Activated CD4-positive, alpha-beta T cell treated with anti-CD3 and anti-CD28 coated beads, Interleukin-2, amount 50 U/mL, for 16 hours (primary cell): ENCODE measurements at regions not wholly inside any gene's neighbourhood (a gene's known extent, or its start where the extent isn't known, plus 50 kb on each side); places are given as distances from the start of the nearest gene placed in this dataset.
"Not testable (repeated sequence)": the region's sequence is repeated elsewhere in the genome, so short reads cannot be mapped to it uniquely, and the experiment has no call there.

Experiments used
- DNase-seq: peaks from one replicate; pipeline ENCODE4 v3.0.0-alpha.2; 2020

DNA sequence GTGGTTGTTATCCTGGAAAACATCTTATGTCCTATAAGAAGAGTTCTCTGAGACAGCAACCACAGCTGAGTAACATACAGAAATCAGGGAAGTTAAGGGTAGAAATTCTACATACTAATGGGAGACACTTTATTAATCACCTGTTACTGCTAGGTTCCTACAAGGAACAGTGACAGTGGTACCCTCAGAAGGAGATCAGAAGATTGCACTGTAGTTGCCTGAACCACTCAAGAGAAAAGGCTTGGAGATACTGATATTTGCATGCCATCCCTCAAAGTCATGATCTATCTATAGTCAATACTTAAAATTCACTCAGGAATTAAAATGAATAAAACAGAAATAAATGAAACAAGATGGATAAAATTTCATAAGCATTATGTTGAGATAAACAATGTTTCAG, 136.0 kb downstream of the LMLN start:
- no peak for DNase-seq

DNA sequence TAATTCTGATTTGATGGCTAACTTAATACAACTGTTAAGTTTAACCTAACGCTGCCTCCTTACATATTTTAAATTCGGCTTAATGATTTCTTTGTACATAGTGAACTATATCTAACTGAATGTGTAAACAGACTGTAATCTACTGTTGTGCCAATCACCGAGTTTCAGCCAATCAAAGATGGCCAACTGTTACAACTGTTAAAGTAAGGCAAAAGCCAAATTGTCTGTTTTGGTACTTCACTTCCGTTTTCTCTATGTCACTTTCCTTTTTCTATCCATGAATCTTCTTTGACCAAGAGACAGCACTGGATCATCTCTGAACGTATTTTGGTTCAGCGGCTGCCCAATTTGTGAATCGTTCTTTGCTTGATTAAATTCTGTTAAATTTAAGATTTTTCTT, 137.0 kb downstream of the LMLN start:
- DNase-seq = no peak

DNA sequence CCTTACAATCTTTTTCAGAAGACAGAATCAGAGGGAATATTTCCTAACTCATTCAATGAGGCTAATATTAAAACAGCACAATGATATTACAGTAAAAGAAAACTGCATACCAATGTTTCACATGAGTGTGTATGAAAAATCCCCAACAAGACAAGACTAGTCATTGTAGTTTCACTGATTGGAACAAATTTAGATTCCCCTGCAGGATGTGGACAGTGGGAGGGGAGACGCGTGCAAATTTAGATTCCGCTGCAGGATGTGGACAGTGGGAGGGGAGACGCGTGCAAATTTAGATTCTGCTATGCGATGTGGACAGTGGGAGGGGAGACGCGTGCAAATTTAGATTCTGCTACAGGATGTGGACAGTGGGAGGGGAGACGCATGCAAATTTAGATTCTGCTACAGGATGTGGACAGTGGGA, 138.7 kb downstream of the LMLN start:
- not testable (repeated sequence) for DNase-seq

DNA sequence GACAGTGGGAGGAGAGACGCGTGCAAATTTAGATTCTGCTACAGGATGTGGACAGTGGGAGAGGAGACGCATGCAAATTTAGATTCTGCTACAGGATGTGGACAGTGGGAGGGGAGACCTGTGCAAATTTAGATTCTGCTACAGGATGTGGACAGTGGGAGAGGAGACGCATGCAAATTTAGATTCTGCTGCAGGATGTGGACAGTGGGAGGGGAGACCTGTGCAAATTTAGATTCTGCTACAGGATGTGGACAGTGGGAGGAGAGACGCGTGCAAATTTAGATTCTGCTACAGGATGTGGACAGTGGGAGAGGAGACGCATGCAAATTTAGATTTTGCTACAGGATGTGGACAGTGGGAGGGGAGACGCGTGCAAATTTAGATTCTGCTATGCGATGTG, 143.1 kb downstream of the LMLN start:
- not testable (repeated sequence) for DNase-seq

DNA sequence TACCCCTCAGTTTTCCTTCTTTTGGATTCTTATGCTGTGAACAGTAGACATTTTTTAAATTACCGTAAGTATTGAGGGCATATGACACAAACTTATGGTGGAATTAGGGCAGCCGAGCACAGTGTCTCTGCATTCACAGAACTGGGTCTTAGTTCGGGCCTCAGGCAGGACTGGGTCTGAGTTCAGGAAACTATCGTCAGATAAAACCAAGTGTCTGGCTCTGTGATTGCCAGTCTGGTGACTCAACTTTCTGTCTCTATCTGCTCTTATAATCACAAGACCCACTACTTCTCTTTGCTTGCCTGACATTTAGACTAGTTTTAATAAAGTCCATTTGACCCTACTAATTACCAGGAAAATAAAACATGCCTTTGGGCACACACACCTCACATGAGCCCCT, 146.2 kb downstream of the LMLN start:
- no peak for DNase-seq

DNA sequence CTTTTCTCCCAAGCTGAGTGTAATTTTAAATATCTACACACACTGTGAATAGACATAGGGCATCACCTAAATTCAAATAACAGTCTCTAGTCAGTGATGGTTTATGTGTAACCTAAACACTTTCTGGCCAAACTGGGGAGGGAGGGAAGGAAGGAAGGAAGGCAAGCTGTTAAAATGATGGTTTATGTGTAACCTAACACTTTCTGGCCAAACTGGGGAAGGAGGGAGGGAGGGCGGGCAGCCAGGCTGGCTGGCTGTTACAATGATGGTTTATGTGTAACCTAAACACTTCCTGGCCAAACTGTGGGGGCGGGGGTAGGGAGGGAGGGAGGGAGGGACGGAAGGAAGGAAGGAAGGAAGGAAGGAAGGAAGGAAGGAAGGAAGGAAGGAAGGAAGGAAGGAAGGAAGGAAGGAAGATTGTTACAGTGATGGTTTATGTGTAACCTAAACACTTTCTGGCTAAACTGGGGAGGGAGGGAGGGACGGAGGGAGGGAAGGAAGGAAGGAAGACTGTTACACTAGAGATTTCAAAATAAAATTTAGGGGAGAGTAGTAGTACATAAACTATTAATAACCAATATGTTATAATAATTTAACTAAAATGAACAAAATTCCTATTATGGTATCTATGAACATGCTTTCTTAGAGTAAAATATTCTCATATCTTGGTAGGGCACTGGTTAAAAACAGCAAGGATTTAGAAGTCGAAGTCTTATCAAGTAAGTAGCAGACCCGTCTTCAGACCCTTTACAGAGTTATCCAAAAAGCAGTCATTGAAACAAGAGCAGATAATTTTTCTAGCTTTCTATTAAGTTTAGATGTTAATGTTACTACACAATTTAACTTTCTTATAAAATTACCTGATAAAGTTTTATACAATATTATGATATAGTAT, 148.1 kb downstream of the LMLN start:
- DNase-seq = no peak

DNA sequence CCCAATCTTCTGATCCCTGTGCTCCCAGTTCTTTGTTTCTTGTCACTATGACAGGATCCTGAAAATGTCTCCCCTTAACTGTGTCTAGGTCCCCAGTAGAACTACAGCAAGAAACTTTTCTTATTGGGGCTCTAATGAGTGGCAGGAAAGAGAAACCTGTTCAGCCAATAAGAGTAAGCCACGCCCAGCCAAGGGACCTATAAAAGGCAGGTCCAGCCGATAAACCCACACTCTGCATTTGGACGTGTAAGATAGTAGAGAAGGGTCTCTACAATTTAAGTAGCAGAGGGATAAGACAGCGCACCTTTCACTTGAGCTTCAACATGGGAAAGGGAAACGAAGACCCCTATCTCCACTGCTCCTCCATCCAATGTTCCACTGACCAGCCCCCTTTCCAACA, 149.9 kb downstream of the LMLN start:
- DNase-seq = no peak

DNA sequence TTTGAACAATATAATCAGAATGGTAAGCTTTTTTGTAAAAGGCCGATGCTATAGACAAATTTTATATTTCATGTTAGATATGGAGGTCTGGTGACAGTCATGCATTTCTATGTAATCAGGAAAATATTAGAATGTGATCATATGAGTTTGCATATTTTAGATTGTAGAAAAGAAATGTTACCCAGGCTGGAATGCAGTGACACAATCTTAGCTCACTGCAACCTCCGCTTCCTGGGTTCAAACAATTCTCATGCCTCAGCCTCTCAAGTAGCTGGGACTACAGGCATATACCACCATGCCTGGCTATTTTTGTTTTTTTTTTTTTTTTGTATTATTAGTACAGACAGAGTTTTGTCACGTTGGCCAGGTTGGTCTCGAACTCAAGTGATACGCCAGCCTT, 152.0 kb downstream of the LMLN start:
- no peak for DNase-seq

DNA sequence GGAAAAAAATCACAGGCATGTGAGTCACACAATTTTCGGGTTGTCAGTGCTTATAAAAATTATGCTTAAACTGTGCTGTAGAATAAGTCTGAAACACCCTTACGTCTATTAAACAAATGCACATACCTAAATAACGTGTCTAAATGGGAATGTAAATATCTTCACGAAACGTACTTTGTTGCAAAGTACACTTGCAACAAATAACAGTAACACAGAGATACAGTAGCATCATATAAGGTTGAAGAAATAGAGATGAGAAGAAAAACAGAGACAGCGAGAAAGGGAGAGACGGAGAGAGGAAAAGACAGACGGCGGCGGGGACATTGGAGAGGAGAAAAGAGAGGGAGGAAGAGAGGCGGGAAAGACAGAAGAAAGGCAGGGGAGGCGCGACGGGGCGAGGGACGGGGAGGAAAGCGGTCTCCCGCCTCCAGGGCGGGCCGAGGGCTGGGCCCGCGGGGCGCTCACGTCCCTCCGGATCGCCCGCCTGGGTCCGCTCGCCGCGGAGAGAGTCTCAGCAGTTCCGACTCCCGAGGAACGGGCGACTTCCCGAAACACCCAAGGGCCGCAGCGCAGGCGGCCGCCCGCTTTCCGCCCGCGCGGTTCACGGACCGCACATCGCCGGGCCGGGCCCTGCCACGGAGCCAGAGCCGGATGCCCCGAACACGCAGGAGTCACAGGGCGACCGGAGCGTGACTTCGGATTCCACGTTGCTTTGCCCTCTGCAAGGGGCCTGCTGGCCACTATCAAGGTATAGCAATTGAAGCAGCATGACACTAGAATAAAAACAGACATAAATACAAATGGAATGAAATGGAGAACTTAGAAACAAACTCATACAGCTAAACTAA, 153.4 kb downstream of the LMLN start:
- no peak for DNase-seq

DNA sequence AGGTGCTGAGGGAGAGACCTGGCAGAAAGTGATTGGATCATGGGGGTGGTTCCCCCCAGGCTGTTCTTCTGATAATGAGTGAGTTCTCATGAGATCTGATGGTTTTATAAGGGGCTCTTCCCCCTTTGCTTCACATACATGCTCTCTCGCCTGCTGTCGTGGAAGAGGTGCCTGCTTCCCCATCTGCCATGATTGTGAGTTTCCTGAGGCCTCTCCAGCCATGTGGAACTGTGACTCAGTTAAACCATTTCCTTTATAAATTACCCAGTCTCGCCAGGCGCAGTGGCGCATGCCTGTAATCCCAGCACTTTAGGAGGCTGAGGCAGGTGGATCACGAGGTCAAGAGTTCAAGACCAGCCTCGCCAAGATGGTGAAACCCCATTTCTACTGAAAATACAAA, 154.5 kb downstream of the LMLN start:
- not testable (repeated sequence) for DNase-seq

DNA sequence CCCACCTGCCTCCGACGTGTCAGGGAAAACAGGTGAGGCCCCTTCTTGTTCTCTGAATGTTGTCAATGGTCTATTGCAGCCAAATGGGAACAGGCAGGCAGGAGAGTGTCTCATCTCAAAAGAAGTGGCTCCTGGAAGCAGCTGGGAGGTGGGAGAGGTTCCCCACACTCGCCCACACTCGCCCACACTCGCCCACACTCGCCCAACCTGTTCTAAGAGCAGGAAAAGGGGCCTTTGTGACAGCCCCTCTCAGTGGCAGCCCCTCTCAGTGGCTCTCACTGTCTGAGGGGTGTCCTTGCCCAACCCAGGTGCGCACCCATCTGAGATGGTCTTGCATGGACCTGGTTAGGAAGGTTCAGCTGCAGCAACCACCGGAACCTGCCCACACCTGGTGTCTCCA, 162.2 kb downstream of the LMLN start:
- not testable (repeated sequence) for DNase-seq

DNA sequence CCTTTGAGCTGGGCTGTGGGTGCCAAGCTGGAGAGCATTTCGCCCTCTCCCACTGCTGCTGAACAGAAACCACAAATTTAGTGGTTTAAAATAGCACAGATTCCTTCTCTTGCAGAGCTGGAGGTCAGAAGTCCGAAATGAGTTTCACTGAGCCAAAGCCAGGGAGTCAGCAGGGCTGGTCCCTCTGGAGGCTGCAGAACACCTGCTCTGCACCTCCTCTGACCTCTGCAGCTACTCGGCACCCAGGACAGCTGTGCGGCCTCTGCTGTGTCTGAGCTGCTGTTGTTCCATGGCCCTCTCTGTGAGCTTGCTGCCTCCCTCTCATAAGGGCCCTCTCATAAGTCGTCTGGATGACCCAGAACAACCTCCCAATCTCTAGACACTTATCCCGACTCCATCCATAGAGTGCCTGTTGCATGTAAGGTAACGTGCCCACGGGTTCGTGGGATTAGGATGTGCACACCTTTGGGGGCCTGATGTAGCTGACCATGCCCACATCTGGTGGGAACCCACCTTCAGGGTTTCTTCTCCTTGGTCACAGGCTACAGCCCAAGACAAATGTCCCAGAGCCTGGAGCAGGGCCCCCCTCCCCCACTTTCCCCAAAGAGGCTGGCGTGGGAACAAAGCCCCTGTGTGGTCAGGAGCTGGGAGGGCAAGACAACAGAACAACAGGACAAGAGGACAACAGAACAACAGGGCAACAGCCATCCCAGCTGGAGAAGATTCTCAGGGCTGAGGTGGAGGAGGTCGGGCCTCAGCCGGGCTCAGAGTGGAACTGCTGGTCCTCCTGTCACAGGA, 177.2 kb downstream of the LMLN start:
- not testable (repeated sequence) for DNase-seq

DNA sequence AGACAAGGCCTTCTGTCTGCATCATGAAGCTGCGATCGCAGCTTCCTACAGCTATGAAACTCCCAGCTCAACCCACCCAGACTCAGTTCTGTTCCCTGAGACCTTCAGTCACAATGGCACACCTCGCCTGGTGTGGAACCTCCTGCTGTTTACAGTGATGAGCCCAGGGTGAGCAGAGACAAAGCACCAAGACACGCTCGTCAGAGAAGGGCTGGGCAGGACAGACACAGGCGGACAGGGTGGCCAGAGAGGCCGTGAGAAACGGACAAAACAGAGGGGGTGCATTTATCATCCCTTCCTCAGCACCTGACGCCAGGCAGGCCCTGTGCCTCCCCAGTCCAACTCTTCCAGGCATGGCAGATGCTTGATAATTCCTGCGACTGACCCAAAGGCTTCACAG, 178.2 kb downstream of the LMLN start:
- DNase-seq = not testable (repeated sequence)

DNA sequence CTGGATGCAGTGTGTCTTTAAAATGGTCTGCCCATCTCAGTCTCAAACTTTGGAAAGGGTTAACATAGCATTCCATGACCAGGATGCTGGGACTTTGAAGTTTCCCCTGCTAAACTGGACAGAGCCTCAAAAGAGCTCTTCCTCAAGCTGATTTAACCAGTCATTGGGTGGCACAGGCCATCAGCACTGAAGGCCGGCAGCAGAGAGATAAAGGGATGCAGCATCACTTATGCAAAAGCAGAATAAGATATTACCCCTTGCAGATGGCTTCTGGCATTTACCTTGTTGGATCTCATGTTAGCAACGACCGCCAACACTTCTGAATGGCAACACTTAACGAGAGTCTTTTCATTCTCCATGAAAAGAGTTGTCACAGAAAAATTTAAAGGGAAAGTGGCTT, 179.0 kb downstream of the LMLN start:
- not testable (repeated sequence) for DNase-seq

DNA sequence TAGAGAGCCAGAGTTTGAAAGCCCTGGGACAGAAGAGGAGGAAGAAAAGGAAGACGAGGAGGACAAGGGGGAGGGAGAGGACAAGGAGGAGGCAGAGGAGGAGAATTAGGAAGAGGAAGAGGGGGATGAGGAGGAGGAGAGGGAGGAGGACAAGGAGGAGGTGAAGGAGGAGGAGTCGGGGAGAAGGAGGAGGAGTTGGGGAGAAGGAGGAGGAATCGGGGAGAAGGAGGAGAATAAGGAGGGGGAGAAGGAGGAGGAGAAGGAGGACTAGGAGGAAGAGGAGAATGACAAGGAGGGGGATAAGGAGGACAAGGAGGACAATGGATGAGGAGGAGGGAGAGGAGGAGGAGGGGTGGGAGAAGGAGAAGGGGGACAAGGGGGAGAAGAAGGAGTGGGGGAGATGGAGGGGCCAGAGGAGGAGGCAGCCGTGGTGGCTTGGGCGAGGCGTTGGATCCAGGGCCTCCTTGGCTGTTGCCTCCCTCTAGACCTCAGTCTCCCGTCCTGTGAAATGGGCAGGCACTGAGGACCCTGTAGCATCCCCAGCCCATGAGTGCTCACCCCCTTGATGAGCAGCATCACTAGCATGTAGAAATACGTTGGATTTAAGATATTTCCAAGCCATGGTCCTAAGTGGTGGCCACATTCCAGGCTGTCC, 179.6 kb downstream of the LMLN start:
- not testable (repeated sequence) for DNase-seq

DNA sequence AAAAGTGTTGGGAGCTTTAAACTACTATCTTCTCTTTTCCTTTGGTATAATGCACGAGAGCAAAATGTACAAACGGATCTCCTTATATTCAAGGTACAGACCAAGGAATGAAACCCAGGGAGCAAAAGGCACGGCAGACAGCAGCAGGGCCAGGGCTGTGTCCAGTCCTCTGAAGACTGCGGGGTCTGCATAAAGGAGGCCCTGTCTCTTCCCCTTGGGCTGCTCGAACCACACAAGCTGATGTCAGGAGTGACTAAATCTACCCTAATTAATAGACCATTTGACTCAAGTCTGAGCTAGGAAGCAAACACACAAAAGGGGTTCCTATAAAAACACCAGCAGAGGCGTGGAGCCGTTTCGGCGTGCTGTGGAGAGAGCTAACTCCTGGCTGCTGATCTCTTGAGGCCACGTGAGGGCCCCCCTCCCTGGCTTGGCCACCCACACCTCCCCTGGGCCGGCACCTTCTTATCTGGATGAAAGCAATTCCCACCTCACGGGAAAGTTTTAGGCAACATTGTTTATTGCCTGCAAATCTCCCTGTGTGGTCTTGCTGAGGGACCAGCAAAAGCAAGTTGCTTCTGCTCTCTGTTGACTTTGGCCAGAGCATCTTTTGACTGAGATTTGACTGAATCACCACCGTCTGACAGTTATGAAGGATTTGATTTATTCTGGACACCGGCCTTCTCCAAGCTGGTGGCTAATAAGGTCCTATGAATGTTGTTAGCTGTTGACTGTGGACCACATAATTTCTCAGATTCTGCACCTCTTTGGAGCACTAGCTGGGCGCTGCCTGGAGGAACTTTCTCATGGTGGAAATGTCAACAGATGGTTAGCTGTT, 183.5 kb downstream of the LMLN start:
- DNase-seq = not testable (repeated sequence)

DNA sequence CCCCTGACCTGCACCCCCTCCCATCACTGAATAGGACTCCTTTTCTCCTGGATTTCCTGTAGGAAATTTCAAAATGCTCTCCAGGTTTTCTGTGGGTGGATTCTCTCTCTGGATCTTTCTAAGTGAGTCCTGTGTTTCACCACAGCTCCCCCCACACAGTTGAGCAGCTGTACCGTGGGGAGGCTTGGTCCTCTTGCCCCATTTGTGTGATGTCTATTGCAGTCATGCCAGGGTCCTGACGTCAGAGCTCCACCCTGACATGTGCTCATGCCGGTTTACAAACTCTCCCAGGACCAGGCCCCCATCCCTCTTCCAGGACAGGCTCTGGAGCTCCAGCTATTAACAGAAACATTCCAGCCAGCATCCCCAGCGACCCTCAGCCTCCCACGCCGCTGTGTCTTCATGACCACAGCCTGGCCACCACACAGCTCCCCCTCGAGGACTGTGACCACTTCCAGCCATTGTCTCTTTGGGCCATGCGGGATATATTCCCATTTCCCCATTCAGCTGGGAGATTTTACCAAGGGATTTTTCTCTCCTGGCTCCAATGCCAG, 185.3 kb downstream of the LMLN start:
- not testable (repeated sequence) for DNase-seq

DNA sequence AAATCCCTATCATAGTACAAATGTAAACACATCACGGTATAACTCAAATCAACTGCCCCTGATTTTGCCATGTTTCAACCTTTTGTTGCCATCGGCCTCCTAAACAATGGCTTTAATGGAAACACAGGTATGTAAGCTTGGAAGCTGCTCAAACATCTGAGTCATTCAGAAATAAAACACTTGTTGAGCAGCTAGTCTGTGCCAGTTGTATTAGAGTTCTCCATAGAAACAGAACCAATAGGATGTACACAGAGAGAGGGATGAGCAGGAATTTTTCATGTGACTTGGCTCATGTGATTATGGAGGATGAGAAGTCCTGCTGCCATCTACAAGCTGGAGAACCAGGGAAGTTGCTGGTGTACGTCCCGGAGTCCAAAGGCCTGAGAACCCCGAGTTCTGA, 186.1 kb downstream of the LMLN start:
- DNase-seq = not testable (repeated sequence)

DNA sequence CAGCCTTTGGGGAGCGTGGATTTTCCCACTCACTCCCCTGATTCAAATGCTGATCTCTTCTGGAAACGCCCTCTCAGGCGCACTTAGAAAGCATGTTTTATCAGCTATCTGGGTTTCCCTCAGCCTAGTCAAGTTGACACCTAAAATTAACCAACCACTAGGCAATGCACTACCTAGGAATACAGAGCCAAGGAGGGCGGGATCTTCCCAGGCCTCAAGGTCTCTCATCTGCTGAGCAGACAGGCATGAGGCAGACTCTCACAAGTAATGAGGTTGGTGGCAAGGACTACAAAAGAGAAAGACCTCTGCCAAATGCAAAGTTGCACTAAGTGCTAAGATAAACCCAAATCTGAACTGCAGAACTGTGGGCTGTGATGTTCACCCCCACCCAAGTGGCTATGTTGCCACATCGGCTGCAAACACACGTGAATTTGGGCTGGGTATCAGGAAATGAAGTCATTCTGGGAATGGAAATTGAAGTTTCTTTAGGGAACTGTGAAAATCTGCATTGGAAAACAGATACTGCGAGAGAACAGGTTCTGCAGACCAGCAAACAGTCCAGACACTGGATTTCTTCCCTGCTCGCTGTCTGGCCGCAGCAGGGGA, 186.6 kb downstream of the LMLN start:
- DNase-seq = not testable (repeated sequence)

DNA sequence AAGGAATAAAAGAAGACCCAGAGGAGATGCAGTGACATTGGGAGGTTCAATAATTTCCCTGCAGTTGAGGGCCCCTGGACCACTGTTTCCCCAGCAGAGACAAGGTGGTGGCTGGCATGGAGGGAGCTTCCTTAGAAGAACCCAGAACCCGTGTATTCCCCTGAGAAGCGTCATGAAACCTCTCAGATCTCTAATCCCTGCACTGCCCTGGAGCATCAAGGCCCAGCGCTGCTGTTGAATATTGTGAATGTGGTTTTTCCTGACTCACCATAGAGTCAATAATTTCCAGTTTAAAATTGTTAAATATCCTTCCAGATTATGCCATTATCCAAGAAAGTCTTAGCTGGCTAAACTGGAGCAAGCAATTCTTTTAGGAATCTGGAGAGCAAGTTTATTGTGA, 187.2 kb downstream of the LMLN start:
- DNase-seq = not testable (repeated sequence)

DNA sequence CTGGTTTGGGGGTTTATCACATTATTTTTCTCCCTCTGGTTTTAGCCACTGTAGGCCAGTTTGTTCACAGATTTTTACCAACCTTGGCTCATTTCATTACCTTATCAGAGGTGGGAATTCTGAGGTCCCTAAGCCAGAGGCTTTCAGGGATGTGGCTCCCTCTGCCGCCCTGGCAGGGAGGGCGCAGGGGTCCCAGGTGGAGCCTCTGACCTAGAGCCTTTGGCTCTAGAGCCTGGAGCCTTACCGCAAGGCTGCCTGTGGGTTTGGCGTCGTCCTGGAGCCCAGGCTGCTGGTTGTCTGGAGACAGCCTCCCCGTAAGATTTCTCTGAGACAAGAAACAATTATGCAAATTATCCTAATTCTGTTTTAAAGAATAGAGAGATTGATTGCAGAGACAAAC, 188.0 kb downstream of the LMLN start:
- DNase-seq = not testable (repeated sequence)
